Lower leg skin (tissue), 3 donors: ENCODE measurements at regions not wholly inside any gene's neighbourhood (a gene's known extent, or its start where the extent isn't known, plus 50 kb on each side); places are given as distances from the start of the nearest gene placed in this dataset.

Experiments
- CTCF ChIP-seq, 3 donors: fragments of 450-650 bp; IDR thresholded peaks; one replicate each; pipeline ENCODE4 v1.5.1; 2016; ENCODE audit warnings: antibody characterized with exemption in 3 of 3, mild to moderate bottlenecking in 3 of 3, moderate library complexity in 2 of 3
- POLR2A ChIP-seq, 2 donors: fragments of 450-650 bp; IDR thresholded peaks; one replicate each; pipeline ENCODE4 v1.6.1; 2016 to 2017; ENCODE audit warnings: antibody characterized with exemption in 2 of 2, mild to moderate bottlenecking in 1 of 2, moderate library complexity in 1 of 2

GRCh38 chr5:56640763-56641406 lies 174.5 kb upstream of the MAP3K1 start:
- TF ChIP-seq POLR2A (IDR thresholded peaks at IDR 0.05): no peak
- TF ChIP-seq CTCF (IDR thresholded peaks at IDR 0.05): no peak
